NCI-H187 treated with DMSO at 0.1 percent for 48 hours (cell line): ENCODE measurements at regions not wholly inside any gene's neighbourhood (a gene's known extent, or its start where the extent isn't known, plus 50 kb on each side); places are given as distances from the start of the nearest gene placed in this dataset.
"Not testable (repeated sequence)": the region's sequence is repeated elsewhere in the genome, so short reads cannot be mapped to it uniquely, and the experiment has no call there.

Experiments
- DNase-seq: peaks from one replicate; lab custom pipeline; 2025; lab: John Stamatoyannopoulos, UW

DNA sequence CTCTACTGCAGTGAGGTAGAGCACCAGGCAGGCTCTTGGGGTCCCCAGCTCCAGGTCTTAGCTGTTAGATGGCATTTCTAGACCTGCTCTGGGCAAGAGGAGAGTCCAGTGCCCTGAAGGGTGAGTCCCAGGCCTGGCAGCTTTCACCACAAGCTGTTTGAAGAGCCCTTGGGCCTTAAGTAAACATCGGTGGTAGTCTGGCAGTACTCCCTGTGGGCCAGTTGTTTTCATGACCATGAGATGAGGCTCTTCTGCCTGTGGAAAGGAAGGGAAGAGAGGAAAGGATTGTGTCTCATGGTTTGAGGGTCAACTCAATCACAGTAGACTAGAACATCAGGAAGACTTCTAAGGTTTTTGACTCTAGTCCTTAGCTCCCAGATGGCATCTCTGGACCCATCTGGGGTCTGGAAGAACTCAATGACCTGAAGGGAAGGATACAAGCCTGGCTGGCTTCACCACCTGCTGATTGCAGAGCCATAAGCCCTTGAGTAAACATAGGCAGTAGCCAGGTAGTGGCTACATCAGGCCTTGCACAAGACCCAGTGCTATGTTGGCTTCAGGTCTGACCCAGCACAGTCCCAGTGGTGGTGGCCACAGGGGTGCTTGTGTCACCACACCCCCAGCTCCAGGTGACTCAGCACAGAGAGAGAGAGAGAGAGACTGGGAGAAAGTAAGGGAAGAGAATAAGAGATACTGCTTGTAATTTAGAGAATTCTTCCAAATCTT is 114.3 kb upstream of the PCSK5 start:
- no peak for DNase-seq

DNA sequence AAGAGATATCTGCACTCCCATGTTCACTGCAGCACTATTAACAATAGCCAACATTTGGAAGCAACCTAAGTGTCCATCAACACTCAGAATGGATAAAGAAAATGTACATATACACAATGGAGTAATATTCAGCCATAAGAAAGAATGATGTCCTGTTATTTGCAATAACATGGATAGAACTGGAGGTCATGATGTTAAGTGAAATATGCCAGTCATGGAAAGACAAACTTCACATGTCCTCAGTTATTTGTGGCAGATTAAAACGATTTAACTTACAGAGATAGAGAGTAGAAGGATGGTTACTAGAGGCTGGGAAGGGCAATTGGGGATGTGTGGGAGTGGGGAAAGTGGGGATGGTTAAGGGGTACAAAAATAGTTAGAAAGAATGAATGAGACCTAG is 110.3 kb upstream of the PCSK5 start:
- no peak for DNase-seq

DNA sequence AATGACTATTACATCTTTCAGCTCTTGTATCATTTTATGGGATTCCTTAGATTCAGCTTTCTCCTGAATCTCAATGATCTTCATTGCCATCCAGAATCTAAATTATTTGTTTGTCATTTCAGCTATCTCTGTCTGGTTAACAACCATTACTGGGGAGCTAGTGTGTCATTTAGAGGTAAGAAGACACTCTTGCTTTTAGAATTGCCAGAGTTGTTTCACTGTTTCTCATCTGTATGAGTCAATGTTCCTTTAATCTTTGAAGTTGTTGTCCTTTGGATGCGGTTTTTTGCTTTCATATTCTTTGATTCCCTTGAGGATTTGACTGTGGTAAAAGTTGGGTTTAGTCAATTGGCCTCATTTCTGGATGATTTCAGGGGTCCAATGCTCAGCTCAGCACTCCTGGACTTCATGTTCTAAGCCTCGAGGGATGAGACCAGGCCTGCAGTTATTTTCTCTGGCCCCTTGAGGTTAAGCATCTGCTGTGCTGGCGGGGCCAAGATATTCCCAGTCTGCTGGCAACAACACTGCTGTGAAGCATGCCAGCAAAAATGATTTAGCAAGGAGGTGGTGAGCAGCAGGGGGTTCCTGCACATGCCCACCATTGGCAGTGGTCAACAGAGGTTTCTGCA is 102.4 kb upstream of the PCSK5 start:
- no peak for DNase-seq

DNA sequence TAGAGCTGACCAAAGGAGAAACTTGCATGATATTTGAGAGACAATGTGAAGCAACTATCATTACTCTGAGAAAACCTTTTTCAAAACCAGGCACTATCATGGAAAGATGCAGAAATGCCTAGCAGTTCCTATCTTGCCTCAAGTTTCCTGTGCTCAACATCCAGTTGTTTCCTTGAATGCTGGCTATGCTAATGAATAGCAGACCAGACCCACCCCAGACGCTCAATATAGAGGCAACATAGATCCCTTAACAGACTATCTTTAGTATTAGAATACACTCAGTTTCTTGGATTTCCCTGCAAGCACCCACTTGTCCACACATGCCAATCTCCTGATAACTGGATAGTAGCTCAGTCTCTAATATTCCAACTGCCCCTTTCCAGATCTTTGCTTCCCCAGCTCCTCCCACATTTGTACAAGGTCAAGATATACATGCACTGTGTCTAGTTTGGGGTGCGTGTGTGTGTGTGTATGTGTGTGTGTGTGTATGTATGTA is 93.3 kb upstream of the PCSK5 start:
- DNase-seq = no peak

DNA sequence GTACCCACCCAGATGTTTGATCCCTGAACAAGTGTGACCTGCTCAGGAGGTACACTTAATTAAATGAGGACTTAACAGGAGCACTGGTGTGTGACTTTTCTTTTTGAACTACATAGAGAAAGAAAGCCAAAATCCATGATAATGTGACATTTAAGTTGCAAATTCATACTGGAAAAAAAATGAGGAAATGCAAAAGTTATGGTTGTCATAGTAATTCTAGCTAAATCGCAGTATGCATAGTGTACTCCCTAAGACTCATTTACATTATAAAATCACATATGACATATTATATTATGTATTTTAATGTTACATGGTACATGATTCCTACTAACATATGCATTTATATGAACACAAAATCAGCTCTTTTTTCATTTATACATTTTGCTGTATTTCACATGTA is 92.0 kb upstream of the PCSK5 start:
- DNase-seq = no peak

DNA sequence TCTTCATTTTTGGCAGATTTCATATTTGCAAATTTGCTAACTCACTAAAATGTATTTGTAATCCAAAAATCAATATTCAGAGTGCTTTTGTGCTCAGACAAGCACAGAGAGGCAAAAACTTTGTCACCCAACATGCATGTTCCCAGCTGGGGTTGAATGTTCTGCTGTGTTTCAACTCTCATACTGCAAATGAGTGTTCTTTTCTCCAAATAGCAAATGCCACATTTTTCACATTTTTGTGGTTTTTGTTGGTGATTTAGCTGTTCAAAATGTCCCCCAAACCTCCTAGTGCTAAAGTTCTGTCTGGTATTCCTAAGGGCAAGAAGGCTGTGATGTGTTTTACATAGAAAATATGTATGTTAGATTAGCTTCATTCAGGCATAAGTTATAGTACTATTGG is 87.3 kb upstream of the PCSK5 start:
- no peak for DNase-seq

DNA sequence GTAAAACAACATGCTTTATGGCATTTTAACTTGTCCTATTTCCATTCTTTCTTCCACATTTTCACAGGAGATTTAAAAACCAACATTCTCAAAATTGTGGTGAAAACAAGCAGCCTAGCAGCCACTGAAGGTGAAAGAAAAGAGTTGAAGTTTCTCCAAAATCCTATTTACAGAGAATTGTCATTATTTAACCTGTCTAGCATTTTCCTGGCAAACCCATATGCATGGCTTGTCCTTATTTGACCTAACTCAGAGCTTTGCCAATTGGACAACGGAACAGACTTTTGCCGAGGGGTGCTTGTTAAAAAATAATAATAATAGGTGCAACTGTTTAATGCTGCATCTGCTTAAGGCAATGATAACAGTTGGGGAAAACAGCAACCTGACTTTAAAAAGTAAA is 80.4 kb upstream of the PCSK5 start:
- DNase-seq = no peak

DNA sequence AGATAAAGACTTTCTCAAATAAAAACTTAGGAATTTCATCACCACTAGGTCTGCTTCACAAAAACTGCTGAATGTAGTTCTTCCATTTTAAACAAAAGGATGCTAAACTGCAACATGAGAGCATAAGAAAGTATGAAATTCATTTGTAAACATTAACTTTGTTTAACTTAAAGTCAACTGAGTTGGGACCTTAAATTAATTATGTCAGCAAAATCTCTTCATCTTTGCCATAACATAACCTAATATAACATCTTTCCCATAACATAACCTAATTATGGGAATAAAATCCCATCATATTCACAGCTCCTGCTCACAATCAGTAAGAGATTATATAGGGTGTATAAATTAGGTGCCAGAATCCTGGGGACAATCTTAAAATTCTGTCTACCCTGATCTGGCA is 78.8 kb upstream of the PCSK5 start:
- no peak for DNase-seq

DNA sequence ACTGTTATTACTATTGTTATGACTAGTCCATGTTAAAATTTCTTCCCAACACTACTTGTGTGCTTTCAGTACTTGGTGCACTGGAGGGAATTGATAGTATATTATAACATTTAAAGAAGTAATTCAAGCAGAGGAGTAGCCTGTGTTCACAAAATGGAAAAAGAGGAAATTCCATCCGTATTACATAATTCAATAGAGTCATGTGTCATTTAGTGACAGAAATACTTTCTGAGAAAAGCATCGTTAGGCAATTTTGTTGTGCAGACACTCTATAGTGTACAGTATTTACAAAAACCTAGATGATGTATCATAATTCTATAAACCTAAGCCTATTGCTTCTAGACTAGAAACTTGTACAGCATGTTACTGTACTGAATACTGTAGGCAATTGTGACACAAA is 78.3 kb upstream of the PCSK5 start:
- no peak for DNase-seq

DNA sequence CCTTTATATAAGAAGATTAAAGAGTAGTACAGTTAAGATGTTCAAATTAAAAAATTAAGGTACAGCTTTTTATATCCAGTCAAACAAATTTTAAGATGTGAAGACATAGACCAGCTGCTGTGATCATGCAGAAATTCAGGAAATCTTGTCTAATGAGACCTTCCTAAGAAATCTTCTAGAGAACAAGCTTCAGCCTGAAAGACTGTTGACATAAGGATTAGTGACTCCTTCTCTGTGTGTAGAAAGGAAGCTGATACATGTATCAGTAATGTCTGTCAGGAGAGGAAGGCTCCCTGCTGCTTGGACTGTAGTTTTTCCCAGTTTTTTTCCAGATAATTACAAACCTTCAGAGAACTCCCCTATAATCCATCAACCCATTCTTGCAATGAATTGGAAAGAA is 75.8 kb upstream of the PCSK5 start:
- no peak for DNase-seq

DNA sequence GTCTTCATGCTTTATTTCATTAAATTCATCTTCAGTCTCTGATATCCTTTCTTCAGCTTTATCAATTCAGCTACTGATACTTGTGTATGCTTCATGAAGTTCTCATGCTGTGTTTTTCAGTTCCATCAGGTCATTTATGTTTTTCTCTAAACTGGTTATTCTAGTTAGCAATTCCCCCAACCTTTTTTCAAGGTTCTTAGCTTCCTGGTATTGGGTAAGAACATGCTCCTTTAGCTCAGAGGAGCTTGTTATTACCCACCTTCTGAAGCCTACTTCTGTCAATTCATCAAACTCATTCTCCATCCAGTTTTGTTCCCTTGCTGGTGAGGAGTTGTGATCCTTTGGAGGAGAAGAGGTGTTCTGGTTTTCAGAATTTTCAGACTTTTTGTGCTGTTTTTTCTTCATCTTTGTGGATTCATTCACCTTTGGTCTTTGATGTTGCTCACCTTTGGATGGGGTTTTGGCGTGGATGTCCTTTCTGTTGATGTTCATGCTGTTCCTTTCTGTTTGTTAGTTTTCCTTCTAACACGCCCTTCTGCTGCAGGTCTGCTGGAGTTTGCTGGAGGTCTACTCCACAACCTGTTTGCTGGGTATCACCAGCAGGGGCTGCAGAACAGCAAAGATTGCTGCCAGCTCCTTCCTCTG is 69.9 kb upstream of the PCSK5 start:
- not testable (repeated sequence) for DNase-seq

DNA sequence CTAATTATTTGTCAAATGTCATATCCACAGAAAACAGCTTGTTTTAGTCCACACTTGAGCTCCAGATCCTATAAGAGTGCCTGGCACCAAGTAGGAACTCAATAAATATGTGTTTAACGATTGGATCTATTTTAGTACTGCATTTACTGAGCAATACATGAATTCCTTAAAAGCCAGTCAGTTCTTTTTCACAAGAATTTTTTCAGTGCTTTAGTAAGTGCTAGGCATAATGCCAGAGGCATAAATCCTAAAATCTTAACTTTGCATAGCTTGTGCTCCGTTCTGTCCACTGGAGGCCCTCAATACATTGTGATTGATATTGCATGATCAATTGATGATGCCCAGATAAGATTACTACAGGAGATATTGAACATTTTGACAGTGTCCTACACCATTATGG is 67.3 kb upstream of the PCSK5 start:
- no peak for DNase-seq

DNA sequence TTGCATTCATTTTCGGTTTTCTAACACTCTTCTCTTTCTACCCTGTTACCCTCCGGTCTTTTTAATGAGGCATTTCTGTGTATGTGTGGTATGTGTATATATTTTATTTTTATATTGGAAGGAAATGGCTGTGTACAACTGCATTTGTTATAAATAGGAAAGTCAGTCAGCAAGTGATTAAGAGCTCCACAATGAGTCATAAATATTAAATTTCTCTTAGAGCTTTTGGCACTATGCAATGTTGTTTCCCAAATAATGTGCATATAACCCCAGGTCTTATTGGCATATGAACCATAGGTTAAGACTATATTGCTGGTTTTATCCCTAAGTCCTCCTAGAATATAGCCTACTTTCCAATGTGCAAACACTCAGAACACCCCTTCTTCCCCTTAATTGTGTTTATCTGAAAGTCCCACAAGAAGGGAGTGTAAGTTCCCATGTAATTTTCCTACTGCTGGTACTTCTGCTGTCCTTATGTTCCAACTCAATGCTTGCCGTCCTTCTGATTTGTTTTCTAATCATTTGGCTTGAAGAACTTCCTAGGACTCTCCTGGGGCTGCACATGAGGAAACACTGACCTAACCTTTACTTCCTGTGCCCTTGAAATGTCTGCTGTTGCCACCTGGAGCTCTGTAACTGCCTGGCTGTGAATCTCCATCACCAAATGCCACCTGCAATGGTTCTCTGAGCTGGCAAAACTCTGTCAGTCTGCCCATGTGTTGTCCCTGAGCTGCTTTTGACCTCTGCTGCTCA is 65.5 kb upstream of the PCSK5 start:
- no peak for DNase-seq

DNA sequence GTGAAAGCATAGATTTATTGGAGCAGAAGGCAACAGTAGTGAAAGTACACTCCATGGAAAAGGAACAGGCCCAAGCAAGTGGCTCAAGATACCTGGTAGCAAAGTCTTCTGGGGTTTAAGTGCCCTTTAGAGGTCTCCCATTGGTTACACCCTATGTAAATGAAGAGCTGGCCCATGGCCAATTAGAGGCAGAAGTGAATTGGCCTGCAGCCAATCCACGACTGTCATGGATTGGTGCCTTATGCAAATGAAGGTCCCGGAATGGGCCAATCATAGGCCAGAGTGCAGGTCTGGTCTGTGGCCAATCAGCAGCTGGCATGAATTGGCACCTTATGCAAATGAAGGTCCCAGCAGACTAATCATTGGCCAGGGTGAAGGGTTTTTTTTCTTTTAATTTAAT is 64.2 kb upstream of the PCSK5 start:
- no peak for DNase-seq

DNA sequence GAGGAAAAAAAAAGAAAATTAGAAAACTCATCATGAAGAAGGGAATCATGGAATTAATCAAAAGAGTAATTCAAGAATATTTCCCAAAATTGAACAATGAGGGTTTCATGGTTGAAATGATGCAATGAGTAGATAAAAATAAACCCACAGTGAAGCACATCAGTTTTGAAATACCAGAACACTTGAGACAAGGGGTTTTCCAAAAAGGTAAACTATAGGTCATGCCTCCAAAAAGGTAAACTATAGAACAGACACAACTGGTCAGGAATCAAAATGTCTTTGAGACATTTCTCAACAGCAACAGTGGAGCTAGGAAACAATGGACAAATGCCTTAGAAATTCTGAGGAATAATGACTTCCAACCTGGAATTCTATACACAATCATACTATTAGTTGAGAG is 60.2 kb upstream of the PCSK5 start:
- DNase-seq = no peak

DNA sequence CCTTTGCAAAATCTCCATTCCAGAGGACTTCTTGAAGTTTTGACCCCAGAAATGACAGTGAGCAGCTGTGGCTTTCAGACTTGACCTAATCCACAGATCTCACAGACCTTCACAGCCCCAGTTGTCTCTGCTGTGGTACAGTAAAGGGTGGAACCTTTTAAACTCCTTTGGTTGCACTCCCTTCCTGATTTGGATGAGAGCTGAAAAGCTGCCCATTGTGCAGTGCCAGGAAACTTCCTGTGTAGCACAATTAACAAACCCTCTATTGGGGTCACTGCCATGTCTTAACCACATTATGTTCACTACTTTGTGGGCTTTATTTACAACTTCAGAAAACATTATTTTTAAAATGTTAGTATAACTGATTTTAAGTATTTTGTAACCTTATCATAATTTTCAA is 56.7 kb upstream of the PCSK5 start:
- DNase-seq = no peak

DNA sequence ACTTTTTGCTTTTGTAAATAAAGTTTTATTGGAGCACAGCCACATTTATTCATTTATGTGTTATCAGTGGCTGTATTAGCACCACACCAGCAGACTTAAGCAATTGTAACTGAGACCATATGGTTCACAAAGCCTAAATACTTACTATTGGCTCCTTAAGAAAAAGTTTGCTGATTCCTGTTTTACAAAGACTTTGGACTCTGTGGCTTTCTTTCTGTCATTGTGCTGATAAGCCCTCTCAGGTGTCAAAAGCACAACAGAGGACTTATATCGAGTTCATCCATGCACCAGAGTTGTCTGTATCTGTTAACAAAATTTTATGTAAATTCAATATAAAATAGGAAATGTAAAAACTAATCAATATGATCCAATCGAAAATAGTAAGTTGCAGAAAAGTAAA is 55.6 kb upstream of the PCSK5 start:
- no peak for DNase-seq
